Spleen (tissue), 11 donors: ENCODE measurements at regions not wholly inside any gene's neighbourhood (a gene's known extent, or its start where the extent isn't known, plus 50 kb on each side); places are given as distances from the start of the nearest gene placed in this dataset.

Experiments
- DNase-seq: peaks from one replicate; pipeline ENCODE4 v3.0.0-alpha.2; 2020
- H3K27ac ChIP-seq, 8 donors: fragments of 200-600 bp; sonication (generic) in 7 of 8; 1 replicate in 4 of 8; 2 replicates in 4 of 8; pipeline versions ENCODE4 v1.5.0 to v1.8.0; 2016 to 2021; ENCODE audit warnings: inconsistent platforms in 4 of 8, mild to moderate bottlenecking in 4 of 8, moderate library complexity in 1 of 8
- H3K27me3 ChIP-seq, 7 donors: fragments of 200-600 bp; sonication (generic) in 6 of 7; replicated peaks in 1 of 7; 1 replicate in 4 of 7; 2 replicates in 3 of 7; pipeline versions ENCODE4 v1.5.0 to v1.8.0; 2016 to 2021; ENCODE audit warnings: inconsistent platforms in 3 of 7, mild to moderate bottlenecking in 1 of 7
- H3K36me3 ChIP-seq, 6 donors: fragments of 200-600 bp; sonication (generic) in 5 of 6; 1 replicate in 4 of 6; 2 replicates in 2 of 6; pipeline versions ENCODE4 v1.5.0 to v1.8.0; 2016 to 2021; ENCODE audit warnings: inconsistent platforms in 2 of 6
- H3K4me1 ChIP-seq, 6 donors: fragments of 200-600 bp; sonication (generic) in 5 of 6; 1 replicate in 3 of 6; 2 replicates in 3 of 6; pipeline versions ENCODE4 v1.5.0 to v1.8.0; 2016 to 2021; ENCODE audit warnings: inconsistent platforms in 3 of 6
- H3K4me3 ChIP-seq, 8 donors: fragments of 200-600 bp; sonication (generic) in 7 of 8; 1 replicate in 4 of 8; 2 replicates in 4 of 8; pipeline versions ENCODE4 v1.5.0 to v1.8.0; 2016 to 2021; ENCODE audit warnings: inconsistent platforms in 4 of 8, mild to moderate bottlenecking in 4 of 8, moderate library complexity in 2 of 8
- H3K9me3 ChIP-seq, 8 donors: fragments of 200-600 bp; sonication (generic) in 7 of 8; 1 replicate in 4 of 8; 2 replicates in 4 of 8; pipeline versions ENCODE4 v1.5.0 to v1.8.0; 2016 to 2021; ENCODE audit warnings: inconsistent platforms in 4 of 8
- POLR2A ChIP-seq, 3 donors: fragments of 450-650 bp; IDR thresholded peaks; one replicate each; pipeline ENCODE4 v1.5.1; 2017; ENCODE audit warnings: antibody characterized with exemption in 3 of 3, mild to moderate bottlenecking in 1 of 3
- POLR2AphosphoS5 ChIP-seq, 3 donors: sonication (generic); formaldehyde crosslinking; IDR thresholded peaks; one replicate each; pipeline ENCODE4 v1.5.1; 2017; ENCODE audit warnings: antibody characterized with exemption in 3 of 3
- WGBS, 5 donors: extraction: QIAGEN DNeasy Blood & Tissue Kit in 3 of 5; methylation state at CpG; one replicate each; pipeline versions ENCODE4 v1.1.5 to v1.1.7; 2013 to 2018; 5-methylcytosine and 5-hydroxymethylcytosine counted together
- intact Hi-C: fragments of 100-400 bp; cut with DNase I; formaldehyde crosslinking; loops from one replicate; pipeline ENCODE4 v1.15.0; 2023; ENCODE audit warnings: low total_unique reads
- TF ChIP-seq, protein P1 (sequence below), 11 experiments: fragments of 200-600 bp in 7 of 11; fragments of 450-650 bp in 4 of 11; sonication (generic) in 4 of 11; IDR thresholded peaks in 8 of 11; conservative IDR thresholded peaks in 3 of 11; 1 replicate in 7 of 11; 2 replicates in 4 of 11; pipeline versions ENCODE4 v1.4.0 to v1.8.0; 2016 to 2021; ENCODE audit warnings: antibody characterized with exemption in 11 of 11, inconsistent platforms in 4 of 11, mild to moderate bottlenecking in 1 of 11
- donor health status: healthy with polysubstance abuse.
- donor health status: DM: no; HTN: no; CAD: no; lungs with moderate emphysema.
- donor health status: DM: no; HTN: no; CAD: no.
- donor health status: Bipolar disorder and iron deficiency.
- donor health status: healthy.
- donor health status: DM: no; HTN: no; CAD: no.
- donor health status: DM: yes; HTN: yes; CAD: no.

DNA sequence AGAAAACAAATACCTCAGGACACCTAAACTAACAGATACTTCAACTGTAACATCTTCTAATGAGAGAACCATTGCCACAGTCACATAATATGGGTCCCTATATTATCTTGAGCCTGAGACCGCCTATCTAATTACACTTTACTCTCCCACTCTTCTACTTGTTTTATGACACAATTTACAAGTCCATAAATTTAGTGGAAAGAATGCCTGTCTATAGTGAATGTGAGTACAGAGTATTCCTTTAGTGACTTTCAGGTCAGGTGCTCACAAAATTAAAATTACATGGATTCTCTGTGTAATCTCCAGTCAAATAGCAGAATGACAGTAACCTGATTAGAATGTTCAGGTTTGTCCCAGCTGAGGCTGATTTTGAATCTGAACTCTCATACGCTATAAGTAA, 624.1 kb downstream of the PKHD1 start:
- no peaks in the 10 kb centered on the region for H3K9me3 ChIP-seq
- TF ChIP-seq POLR2AphosphoS5 (IDR thresholded peaks at IDR 0.05), result no peak
- TF ChIP-seq, protein P1, sequence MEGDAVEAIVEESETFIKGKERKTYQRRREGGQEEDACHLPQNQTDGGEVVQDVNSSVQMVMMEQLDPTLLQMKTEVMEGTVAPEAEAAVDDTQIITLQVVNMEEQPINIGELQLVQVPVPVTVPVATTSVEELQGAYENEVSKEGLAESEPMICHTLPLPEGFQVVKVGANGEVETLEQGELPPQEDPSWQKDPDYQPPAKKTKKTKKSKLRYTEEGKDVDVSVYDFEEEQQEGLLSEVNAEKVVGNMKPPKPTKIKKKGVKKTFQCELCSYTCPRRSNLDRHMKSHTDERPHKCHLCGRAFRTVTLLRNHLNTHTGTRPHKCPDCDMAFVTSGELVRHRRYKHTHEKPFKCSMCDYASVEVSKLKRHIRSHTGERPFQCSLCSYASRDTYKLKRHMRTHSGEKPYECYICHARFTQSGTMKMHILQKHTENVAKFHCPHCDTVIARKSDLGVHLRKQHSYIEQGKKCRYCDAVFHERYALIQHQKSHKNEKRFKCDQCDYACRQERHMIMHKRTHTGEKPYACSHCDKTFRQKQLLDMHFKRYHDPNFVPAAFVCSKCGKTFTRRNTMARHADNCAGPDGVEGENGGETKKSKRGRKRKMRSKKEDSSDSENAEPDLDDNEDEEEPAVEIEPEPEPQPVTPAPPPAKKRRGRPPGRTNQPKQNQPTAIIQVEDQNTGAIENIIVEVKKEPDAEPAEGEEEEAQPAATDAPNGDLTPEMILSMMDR (IDR thresholded peaks at IDR 0.05 in 8 of 11, conservative IDR thresholded peaks at IDR 0.05 in 3 of 11), result no peak
- TF ChIP-seq POLR2A (IDR thresholded peaks at IDR 0.05), result no peak
- no peaks in the 10 kb centered on the region for H3K36me3 ChIP-seq
- 78 to 93% (median 88%) methylated on average over 2 of the region's 2 CpGs for WGBS, 5 donors
- H3K4me3 ChIP-seq, result no peak overlapping the region
- H3K27ac ChIP-seq, result no peak overlapping the region
- DNase-seq, result no peak
- H3K27me3 ChIP-seq, result no peaks in the 10 kb centered on the region
- H3K4me1 ChIP-seq, result no peaks in the 10 kb centered on the region
- intact Hi-C loops, result no loop called here

DNA sequence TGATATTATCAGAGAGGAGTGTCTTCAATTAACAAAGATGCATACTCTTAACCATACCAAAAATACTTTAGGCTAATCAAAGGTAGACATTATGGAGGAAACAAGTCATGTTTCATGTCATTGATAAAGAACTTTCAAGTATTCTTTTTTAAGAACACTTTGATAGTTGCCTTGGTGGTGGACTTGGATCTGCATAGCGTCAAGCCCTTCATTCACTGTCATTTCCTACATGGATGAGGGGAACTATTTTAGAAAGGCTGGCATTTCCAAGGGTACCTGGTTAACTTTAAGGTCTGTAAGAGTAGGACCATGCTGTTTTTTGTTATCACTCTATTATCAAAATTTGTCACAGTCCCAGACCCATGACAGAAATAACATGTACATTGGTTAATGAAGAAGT, 622.5 kb downstream of the PKHD1 start:
- intact Hi-C loops, result no loop called here
- Histone ChIP-seq H3K36me3 (no peaks in the 10 kb centered on the region), H3K4me3 (no peak overlapping the region), H3K27me3 (no peaks in the 10 kb centered on the region), H3K4me1 (no peaks in the 10 kb centered on the region), H3K9me3 (no peaks in the 10 kb centered on the region), H3K27ac (no peak overlapping the region)
- TF ChIP-seq POLR2AphosphoS5 (IDR thresholded peaks at IDR 0.05) (no peak), POLR2A (IDR thresholded peaks at IDR 0.05) (no peak)
- TF ChIP-seq, protein P1 (IDR thresholded peaks at IDR 0.05 in 8 of 11, conservative IDR thresholded peaks at IDR 0.05 in 3 of 11), result no peak
- 71 to 95% (median 73%) methylated on average over 1 of the region's 1 CpG for WGBS, 5 donors
- no peak for DNase-seq

DNA sequence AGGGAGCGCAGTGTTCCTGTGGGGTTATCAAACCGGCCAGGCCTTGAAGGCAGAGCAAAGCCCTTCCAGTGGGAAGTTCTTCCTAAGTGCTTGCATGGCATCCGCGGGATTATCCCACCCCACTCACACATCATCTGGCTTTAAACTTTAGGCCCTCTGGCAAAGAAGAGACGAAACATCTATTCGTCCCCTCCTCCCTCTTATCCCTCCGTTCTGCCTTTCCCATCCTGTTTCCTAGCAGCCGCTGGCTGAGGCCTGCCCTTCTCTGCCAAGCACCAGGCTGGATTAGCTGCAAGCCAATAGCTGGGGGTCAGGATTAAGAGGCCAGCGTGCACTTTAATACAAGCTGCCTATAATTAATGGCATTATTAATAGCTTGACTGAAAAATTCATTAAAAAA, 621.0 kb downstream of the PKHD1 start:
- Histone ChIP-seq H3K4me3 (no peak overlapping the region), H3K9me3 (no peaks in the 10 kb centered on the region), H3K27me3 (no peaks in the 10 kb centered on the region), H3K27ac (no peak overlapping the region), H3K36me3 (no peaks in the 10 kb centered on the region), H3K4me1 (no peaks in the 10 kb centered on the region)
- TF ChIP-seq, protein P1 (IDR thresholded peaks at IDR 0.05 in 8 of 11, conservative IDR thresholded peaks at IDR 0.05 in 3 of 11), result no peak
- TF ChIP-seq POLR2A (IDR thresholded peaks at IDR 0.05) (no peak), POLR2AphosphoS5 (IDR thresholded peaks at IDR 0.05) (no peak)
- no peak for DNase-seq
- WGBS, 5 donors, result 75 to 82% (median 78%) methylated on average over 9 of the region's 9 CpGs
- intact Hi-C loops, result no loop called here

DNA sequence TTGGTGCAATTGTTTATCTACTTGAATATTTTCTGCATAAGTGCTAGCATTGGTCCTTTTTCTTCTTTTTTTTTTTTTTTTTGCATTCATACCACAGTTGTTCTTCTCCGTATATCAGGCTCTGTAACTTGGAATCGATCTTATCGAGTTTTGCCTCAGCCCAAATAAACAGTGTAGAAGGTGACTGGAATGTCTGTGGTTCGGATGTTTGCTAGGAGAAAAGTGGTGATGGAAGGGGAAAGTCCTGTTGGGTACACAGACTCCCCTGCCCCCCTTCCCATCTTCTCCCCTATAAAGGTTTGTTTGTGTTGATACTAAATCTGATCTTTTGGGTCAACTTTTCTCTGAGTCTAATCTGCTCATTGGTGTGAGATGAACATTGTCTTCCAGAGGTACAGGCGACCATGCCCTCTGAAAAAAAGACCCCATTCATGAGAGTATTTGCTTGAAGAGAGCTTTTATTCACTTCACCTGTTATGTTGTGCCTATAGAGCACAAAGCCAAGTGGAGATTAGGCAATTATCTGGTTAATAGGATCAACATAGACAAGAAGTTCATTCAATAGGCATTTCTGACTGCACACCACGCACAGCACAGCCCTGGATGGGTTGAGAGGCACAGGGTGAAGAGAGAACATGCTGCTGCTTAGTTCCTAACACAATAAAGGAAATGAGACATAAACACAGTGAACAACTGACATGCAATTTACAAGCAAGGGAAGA, 620.0 kb downstream of the PKHD1 start:
- 65 to 76% (median 68%) methylated on average over 6 of the region's 6 CpGs for WGBS, 5 donors
- H3K27me3 ChIP-seq, result no peaks in the 10 kb centered on the region
- no peak for DNase-seq

More for the DNA sequence above, 620.0 kb downstream of the PKHD1 start:
- Histone ChIP-seq H3K27ac (no peak overlapping the region), H3K4me1 (no peaks in the 10 kb centered on the region), H3K4me3 (no peak overlapping the region), H3K36me3 (no peaks in the 10 kb centered on the region), H3K9me3 (no peaks in the 10 kb centered on the region)
- intact Hi-C loops, result no loop called here
- TF ChIP-seq POLR2AphosphoS5 (IDR thresholded peaks at IDR 0.05) (no peak), POLR2A (IDR thresholded peaks at IDR 0.05) (no peak)
- TF ChIP-seq, protein P1 (IDR thresholded peaks at IDR 0.05 in 8 of 11, conservative IDR thresholded peaks at IDR 0.05 in 3 of 11), result no peak
